GM18502 (cell line): ENCODE measurements at regions not wholly inside any gene's neighbourhood (a gene's known extent, or its start where the extent isn't known, plus 50 kb on each side); places are given as distances from the start of the nearest gene placed in this dataset.
"Not testable (repeated sequence)": the region's sequence is repeated elsewhere in the genome, so short reads cannot be mapped to it uniquely, and the experiment has no call there.

ENCODE experiments used
- ATAC-seq: cut with Tn5 transposase; IDR thresholded peaks from one replicate; pipeline ENCODE4 v1.9.1; 2021; ENCODE audit warnings: mild to moderate bottlenecking; ENCODE audit not compliant: unreplicated experiment, poor library complexity

- not testable (repeated sequence) for ATAC-seq
Measured at GRCh38 chr15:79652972-79653371, 220.8 kb downstream of the MINAR1 start.

DNA sequence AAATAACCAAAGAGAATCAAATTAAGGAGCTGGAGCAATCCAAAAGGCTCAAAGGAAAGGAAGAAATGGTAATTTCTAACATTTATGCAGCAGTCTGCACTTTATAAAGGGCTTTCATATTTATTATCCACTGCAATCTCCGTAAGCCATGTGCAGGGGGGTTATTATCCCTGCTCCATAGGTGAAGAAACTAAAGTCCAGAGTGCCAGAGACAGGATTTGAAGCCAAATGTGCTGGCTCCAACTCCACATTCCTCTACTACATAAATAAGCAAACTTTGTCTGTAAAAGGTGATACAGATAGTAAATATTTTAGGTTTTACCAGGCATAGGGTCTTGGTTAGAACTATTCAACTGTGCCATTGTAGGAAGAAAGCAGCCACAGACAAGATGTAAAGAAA lies 221.4 kb downstream of the MINAR1 start:
- no peak for ATAC-seq

DNA sequence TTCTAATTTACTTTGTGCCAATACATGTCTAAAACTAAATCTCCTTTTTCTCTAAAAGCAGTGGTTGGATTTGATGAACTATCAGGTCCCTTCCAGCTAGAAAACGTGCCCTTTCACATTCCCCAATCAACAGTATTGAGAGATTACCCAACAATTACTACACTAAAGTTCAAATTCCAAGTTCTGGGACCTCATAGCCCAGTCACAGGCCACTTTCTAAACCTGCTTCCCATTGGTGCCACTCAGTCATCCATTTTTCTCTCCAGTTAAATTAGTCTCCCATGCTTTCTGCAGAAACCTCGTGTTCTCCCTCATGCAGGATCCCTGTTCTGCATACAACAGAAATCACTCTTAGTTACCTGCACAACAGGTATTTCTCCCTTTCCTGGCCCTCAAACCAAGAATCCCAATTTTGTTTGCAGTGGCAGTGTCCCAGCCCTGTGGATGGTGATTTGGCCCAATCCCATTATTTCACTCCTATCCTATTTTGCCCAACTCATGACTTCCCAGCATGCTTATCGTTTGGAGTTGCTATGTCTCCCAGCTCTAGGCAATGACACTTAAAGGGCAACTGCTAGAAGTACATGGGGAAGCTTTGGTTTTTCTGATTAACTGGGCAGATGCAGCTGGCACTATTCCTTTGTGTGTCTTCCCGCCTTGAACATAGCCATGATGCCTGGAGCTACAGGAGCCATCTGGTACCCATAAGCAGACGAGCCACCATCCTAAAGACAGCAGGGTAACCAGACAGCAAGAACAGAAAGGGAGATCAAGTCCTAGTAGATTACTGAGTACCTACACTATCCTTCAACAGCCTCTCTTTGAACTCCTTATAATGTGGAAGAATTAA lies 224.2 kb downstream of the MINAR1 start:
- ATAC-seq = no peak

DNA sequence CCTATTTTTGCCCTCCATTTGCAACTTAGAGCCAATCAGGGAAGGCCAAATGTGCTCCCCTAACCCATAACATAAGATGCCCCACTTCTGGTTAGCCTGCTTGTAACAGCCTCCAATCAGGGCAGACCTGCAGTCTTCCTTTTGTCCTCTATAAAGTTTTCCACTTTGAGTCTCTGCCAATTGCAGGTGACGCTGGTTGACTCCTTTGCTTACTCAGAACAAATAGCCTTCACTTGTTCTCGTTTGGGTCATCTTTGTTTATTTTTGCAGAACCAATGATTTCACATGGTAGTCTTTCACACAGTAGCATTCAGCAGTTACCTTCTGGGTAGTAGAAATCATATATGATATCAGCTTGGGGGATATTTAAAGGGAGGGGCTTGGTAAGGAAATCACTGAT lies 225.6 kb downstream of the MINAR1 start:
- ATAC-seq = no peak

DNA sequence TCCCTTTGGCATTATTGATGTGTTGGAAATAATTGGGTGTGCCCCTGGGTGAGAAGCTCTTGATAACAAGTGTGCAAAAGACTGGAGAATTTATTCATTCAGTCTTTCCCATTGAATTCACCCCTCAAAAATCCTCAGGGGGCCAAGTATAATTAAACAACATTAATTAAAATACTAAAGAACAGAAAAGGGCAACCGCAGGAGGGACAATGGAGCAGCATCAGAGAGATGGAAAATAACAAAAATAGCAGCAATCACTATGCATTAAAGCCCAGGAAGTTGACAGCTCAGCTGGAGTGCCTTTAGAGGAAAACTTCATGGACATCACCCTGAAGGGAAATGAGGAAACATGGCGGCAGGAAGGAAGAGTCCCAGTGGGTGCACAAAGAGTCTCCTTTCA lies 227.6 kb downstream of the MINAR1 start:
- no peak for ATAC-seq

GRCh38 chr15:79661411-79661810 lies 229.3 kb downstream of the MINAR1 start:
- ATAC-seq = no peak

GRCh38 chr15:79673416-79674123 lies 223.2 kb downstream of the MTHFS start:
- peak; percentile 87 for ATAC-seq

- no peak for ATAC-seq
Measured at GRCh38 chr15:79674124-79674465, 222.7 kb downstream of the MTHFS start.

DNA sequence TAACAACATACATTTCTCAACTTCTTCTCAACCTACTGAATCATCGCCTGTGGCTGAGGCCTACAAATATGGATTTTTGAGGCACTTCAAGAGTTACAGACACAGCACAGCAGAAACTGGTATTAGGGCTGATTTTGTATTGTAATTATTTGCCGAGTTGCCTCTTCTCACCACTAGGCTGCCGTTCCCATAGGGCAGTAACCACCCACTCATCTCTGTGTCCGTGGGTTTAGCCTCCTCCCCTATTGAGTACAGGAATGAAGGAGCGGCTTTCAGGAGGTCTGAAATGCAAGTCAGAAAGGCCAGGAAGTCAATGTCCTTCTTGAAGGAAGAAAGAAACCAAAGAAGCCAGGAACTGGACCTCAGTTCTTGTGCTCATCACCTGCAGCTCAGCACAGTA lies 220.8 kb downstream of the MTHFS start:
- no peak for ATAC-seq

DNA sequence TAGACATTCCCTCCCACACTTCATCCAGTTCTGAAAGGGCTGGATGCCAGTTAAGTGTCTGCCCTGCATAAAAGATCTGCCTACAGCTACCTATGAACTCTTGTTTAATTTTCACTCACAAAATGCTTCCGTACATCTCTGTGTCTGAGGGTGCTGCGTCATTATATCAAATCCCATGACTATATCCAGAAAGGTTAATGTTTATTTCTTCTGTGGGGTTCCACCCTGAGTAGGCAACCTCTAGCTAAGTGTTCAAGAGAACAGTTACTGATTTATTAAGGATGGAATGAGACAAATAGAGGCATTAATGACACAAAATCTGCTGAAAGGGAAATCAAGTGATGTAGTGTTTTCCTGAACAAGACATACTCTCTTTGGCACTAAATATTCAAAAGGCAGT lies 220.2 kb downstream of the MTHFS start:
- ATAC-seq = no peak

DNA sequence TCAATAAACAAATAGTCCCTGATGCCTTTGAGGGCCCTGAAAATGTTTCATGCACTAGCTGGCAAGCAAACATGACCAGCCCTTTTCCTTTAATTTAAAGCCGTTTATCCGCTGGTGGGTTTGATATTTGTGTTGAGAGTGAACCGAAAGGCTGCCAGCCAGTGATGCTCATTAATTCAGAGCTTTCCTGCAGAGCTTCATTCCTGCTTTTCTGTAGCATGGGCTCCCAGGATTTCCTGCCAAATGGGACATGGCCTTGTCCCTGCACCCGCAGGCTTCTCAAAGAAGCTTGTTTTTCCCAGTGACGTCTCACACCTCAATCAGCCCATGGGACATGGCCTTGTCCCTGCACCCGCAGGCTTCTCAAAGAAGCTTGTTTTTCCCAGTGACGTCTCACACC lies 219.6 kb downstream of the MTHFS start:
- no peak for ATAC-seq

DNA sequence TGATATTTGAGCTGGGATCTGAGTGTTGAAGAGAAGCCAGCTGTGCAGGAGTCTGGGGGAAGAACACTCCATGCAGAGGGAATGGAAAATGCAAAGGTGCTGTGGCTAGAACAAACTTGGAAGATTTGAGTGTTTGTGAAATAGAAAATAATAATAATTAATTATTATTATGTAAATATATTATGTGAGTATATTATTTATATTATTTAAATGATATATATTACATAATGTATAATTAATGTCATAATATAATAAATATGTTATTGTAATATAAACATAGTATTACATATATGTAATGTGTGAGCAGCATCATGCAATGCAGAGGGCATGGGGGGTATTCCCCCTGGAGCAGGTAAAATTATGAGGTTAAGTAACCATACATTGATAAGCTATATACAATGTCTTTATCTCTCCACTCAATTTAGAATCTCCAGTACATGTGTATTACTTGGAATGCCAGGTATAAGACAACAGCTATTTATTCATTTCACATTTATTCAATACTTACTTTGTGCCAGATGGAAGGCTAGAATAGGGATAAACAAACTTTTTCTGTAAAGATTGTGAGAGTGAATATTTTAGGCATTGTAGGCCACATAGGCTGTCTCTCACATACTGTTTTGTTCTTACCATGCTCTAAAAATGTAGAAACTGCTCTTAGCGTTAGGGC lies 218.6 kb downstream of the MTHFS start:
- no peak for ATAC-seq

- no peak for ATAC-seq
Measured at GRCh38 chr15:79680720-79681119, 216.1 kb downstream of the MTHFS start.

DNA sequence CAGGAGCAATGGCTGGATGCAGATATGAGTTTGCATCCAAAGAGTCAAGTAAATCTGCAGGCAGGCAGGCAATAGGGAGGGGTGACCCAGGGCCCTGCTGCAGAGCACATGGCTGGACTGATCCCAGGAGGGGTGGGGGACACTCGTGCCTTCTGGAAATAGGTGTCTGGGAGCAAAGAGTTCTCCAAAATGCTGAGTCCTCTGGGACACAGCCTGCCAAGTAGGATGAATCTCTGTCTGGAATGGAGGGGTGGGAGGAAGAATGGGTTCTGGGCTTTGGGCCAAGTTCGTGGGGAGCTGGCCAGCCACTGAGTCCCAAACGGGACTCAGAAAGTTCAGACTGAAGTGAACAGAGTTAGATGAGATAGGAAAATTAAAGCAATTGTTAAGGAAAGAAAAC lies 214.5 kb downstream of the MTHFS start:
- no peak for ATAC-seq

DNA sequence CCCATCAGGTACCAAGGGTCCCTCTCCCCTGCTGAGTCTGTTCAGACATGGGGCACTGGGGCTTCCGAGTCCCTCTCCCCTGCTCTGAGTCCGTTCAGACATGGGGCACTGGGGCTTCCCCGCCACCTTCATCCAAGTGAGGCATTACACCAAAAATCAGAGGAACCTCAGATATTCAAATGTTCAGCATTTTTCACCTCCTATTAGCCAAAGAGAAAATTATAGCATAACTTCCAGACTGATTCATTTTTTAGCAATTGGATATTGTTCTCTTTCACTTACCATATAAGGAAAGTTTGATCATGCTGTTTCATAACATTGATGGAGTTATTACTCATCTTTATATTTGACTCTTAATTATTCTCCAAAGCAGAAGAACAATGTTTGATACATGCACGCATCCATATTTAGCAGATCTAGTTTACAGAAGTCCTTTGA lies 213.9 kb downstream of the MTHFS start:
- ATAC-seq = no peak

DNA sequence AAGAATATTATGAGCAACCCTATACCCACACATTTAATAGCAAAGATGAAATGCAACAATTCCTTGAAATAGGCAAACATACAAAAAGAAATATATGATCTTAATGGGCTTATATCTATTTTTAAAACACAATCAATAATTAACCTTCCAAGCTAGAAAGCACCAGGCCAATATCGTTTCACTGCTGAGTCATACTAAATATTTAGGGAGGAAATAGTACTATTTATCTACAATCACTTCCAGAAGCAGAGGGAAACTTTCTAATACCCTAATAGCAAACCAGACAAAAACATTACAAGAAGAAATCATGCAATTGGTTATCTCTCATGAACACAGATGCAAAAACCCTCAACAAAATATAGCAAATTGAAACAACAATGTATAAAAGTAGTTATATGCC lies 207.8 kb downstream of the MTHFS start:
- ATAC-seq = no peak

DNA sequence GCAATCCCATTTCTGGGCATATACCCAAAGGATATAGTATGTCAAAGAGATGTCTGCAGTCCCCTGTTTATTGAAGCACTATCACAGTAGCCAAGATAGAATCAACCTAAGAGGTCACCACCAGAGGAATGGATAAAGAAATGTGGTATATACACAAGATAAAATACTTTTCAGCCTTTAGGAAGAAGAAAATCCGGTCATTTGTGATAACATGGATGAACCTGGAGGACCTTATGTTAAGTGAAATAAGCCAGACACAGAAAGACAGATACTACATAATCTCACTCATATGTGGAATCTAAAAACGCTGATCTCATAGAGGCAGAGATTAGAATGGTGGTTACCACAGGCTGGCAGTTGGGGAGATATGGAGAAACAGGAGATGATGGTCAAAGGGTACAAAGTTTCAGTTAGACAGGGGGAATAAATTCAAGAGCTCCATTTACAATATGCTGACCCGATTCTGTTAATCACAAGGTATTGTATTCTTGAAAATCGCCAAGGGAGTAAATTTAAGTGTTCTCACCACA lies 195.8 kb downstream of the MTHFS start:
- no peak for ATAC-seq

DNA sequence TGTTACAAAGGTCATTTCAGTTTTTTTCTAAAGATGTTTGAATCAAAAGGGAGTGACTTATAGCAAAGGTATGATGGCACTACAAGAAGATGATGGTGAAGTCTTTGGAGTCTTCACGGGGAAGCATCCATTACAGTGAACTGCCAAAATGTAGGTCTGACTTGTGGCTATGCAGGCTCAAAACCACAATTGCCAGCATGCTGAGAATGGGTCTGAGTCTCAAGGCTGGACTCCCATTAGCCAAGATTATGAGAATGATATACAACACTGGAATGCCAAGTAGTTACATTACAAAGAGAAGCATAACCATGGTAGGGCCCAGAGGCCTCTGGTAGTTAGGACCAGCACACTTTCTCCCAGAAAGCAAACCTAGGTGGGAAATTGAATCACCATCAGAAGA lies 194.2 kb downstream of the MTHFS start:
- no peak for ATAC-seq

GRCh38 chr15:79721256-79721655 lies 175.6 kb downstream of the MTHFS start:
- no peak for ATAC-seq

DNA sequence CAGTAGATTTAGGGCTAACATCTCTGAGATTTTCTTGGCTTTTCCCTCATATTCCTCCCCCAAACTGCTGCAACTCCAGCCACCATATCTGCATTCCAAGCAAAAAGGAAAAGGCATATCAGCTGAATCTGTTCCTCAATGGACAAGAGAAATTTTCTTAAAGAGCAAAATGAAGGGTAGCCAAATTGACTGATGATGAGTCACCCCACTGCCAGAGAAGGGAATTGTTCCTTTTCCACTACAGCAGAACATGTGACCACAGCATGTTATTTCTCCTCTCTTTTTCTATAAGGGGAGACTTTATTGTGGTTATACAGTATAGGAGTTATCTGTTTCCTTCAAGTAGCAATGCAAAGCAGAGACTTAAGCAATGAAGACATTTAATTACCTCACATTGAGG lies 172.5 kb downstream of the MTHFS start:
- ATAC-seq = no peak

- no peak for ATAC-seq
Measured at GRCh38 chr15:79724804-79725203, 172.0 kb downstream of the MTHFS start.
